ENCODE measurements at regions not wholly inside any gene's neighbourhood (a gene's known extent, or its start where the extent isn't known, plus 50 kb on each side); places are given as distances from the start of the nearest gene placed in this dataset.

GRCh38 chr10:129400426-129400825, 66.6 kb upstream of the MGMT start:
- no peak for DNase-seq

GRCh38 chr10:129402459-129402858, 64.6 kb upstream of the MGMT start:
- DNase-seq = no peak

DNA sequence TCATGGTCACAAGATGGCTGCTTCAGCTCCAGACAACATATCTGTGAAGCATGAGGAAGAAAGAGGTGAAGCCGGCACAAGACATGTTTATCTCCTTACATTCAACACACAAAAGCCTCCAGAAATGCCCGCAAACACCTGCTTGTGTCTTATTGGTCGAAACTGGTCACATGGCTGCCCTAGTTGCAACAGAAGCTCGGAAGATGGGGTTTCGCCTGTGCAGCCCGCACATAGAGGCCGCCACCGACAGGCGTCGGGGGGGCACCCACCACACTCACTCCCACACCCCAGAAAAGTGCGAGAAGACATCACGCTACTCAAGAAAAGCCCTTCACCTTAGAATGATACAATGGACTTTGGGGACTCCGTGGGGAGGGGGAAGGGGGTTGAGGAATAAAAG, 63.0 kb upstream of the MGMT start:
- DNase-seq = no peak

DNA sequence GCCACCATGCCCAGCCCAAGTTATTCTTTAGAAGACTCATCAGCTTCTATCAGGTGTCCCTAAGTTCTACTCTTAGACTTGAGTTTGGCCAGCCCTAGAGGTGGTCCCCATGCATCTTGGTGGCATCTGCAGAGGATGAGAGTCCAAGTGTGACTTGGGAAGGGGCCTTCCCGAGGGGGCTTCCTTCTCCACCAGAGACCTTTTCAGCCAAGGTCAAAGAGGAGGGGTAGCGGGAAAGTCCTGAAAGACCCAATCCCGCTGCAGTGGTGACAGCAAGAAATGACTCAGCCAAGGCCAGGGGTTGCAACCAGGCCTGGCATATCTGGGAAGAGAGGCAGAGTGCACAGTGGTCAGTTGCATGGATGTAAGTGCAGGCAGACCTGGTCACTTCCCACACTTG, 61.7 kb upstream of the MGMT start:
- DNase-seq = no peak

DNA sequence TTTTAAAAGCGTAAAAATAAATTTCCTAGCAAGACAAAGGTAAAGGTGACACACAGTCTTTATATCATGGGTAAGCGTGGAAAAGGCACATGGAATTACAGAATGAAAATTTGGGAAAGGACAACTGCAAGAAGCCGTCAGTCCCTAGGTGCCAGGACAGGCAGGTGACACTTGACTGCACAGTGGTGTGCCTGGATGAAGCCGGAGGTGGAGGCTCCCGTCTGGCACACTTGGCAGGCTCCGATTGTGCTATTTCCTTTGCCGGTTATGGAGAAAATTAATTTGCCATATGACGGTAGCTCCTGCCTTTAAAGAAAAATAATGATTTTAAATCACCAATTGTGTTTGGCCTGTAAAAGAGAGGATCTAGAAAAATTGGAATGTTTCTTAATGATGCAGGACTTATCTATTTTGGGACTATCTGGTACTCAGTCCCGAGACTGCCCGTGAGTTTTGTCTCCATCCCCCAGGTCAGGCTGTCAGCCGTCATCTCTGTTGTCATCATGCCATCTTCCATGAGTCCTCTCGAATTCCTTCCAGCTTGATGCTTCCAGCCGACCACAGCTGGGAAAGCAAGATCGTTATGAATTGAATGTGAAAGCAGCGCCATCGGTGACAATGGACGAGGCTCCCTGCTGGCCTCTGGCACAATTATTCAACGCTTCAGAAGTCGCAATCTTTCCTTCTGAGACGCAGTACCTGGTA, 56.2 kb upstream of the MGMT start:
- DNase-seq = no peak

- DNase-seq = no peak
These were observed 55.7 kb upstream of the MGMT start for GRCh38 chr10:129411393-129411705.

- no peak for DNase-seq
These were observed 55.3 kb upstream of the MGMT start for GRCh38 chr10:129411772-129412171.

GRCh38 chr10:129413024-129413423, 54.0 kb upstream of the MGMT start:
- no peak for DNase-seq

- no peak for DNase-seq
These were observed 51.6 kb upstream of the MGMT start for GRCh38 chr10:129415215-129416140.

DNA sequence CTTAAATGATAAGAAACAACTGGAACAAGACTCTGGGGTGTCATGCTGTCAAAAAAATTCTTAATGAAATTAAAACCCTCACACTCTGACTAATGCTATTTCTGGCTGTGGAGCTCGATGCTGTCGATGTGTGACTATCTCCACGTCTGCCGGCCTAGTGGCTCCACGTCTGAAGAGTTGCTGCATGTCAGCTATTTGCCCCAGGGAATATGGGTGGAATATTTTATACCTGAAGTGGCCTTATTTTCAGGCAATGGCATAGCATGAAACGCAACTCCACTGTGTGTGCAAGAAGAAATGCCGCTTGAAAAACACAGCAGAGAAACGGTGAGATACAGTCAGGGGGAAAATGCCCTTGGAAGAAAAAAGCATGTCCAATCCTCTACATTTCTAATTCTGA, 50.9 kb upstream of the MGMT start:
- no peak for DNase-seq

- DNase-seq = no peak
These were observed 49.9 kb upstream of the MGMT start for GRCh38 chr10:129416956-129417765.

Measured in GDM1 (cell line).